Skeletal muscle satellite cell (primary cell): ENCODE measurements at regions not wholly inside any gene's neighbourhood (a gene's known extent, or its start where the extent isn't known, plus 50 kb on each side); places are given as distances from the start of the nearest gene placed in this dataset.

ENCODE experiments used
- H3K27me3 ChIP-seq: 2 replicates; pipeline ENCODE4 v1.7.0; 2013; ENCODE audit warnings: low read length; ENCODE audit not compliant: control insufficient read depth, insufficient read depth
- H3K36me3 ChIP-seq: 2 replicates; pipeline ENCODE4 v1.7.0; 2013; ENCODE audit warnings: mild to moderate bottlenecking, control low read depth, low read length; ENCODE audit not compliant: insufficient read depth
- H3K4me1 ChIP-seq: 2 replicates; pipeline ENCODE4 v1.7.0; 2013; ENCODE audit warnings: low read length; ENCODE audit not compliant: control insufficient read depth, insufficient read depth
- H3K4me2 ChIP-seq: 2 replicates; pipeline ENCODE4 v1.7.0; 2013; ENCODE audit warnings: mild to moderate bottlenecking, low read length
- H3K4me3 ChIP-seq: 2 replicates; pipeline ENCODE4 v1.7.0; 2013; ENCODE audit warnings: low read length
- H3K9ac ChIP-seq: 2 replicates; pipeline ENCODE4 v1.7.0; 2013; ENCODE audit warnings: mild to moderate bottlenecking, low read depth, low read length, moderate library complexity
- H3K9me3 ChIP-seq: replicated peaks from 2 replicates; pipeline ENCODE4 v1.7.0; 2013; ENCODE audit warnings: mild to moderate bottlenecking, control low read depth, low read length

GRCh38 chr18:27400001-27400400 lies 214.9 kb upstream of the CHST9 start:
- no peaks in the 10 kb centered on the region for H3K9me3 ChIP-seq
- no peak overlapping the region for H3K4me2 ChIP-seq
- no peaks in the 10 kb centered on the region for H3K27me3 ChIP-seq
- no peaks in the 10 kb centered on the region for H3K36me3 ChIP-seq
- H3K9ac ChIP-seq = no peak overlapping the region
- H3K4me3 ChIP-seq = no peak overlapping the region
- H3K4me1 ChIP-seq = no peaks in the 10 kb centered on the region

GRCh38 chr18:27395752-27396151 lies 210.6 kb upstream of the CHST9 start:
- no peak overlapping the region for H3K4me2 ChIP-seq
- no peaks in the 10 kb centered on the region for H3K4me1 ChIP-seq
- H3K9ac ChIP-seq = no peak overlapping the region
- no peak overlapping the region for H3K4me3 ChIP-seq
- no peaks in the 10 kb centered on the region for H3K36me3 ChIP-seq
- no peaks in the 10 kb centered on the region for H3K9me3 ChIP-seq
- H3K27me3 ChIP-seq = no peaks in the 10 kb centered on the region

GRCh38 chr18:27394687-27395086 lies 209.6 kb upstream of the CHST9 start:
- Histone ChIP-seq H3K9me3 (no peaks in the 10 kb centered on the region), H3K9ac (no peak overlapping the region), H3K4me2 (no peak overlapping the region), H3K27me3 (no peaks in the 10 kb centered on the region), H3K4me3 (no peak overlapping the region), H3K36me3 (no peaks in the 10 kb centered on the region), H3K4me1 (no peaks in the 10 kb centered on the region)

GRCh38 chr18:27382567-27383216 lies 197.6 kb upstream of the CHST9 start:
- Histone ChIP-seq H3K4me2 (no peak overlapping the region), H3K36me3 (no peaks in the 10 kb centered on the region), H3K27me3 (no peaks in the 10 kb centered on the region), H3K9me3 (no peaks in the 10 kb centered on the region), H3K4me3 (no peak overlapping the region), H3K9ac (no peak overlapping the region), H3K4me1 (peaks cover 5% of the 10 kb centered on the region)

- Histone ChIP-seq H3K4me2 (no peak overlapping the region), H3K9ac (no peak overlapping the region), H3K27me3 (peaks cover 5% of the 10 kb centered on the region), H3K9me3 (no peaks in the 10 kb centered on the region), H3K4me3 (no peak overlapping the region), H3K36me3 (no peaks in the 10 kb centered on the region), H3K4me1 (peaks cover 5% of the 10 kb centered on the region)
Measured at GRCh38 chr18:27378431-27379095, 193.5 kb upstream of the CHST9 start.

- Histone ChIP-seq H3K4me2 (no peak overlapping the region), H3K27me3 (peaks cover 5% of the 10 kb centered on the region), H3K9ac (no peak overlapping the region), H3K4me1 (peaks cover 5% of the 10 kb centered on the region), H3K9me3 (no peaks in the 10 kb centered on the region), H3K4me3 (no peak overlapping the region), H3K36me3 (no peaks in the 10 kb centered on the region)
Measured at GRCh38 chr18:27377251-27377650, 192.1 kb upstream of the CHST9 start.

- Histone ChIP-seq H3K4me2 (no peak overlapping the region), H3K36me3 (no peaks in the 10 kb centered on the region), H3K4me1 (no peaks in the 10 kb centered on the region), H3K4me3 (no peak overlapping the region), H3K9me3 (no peaks in the 10 kb centered on the region), H3K27me3 (peaks cover 5% of the 10 kb centered on the region), H3K9ac (no peak overlapping the region)
Measured at GRCh38 chr18:27372386-27372785, 187.3 kb upstream of the CHST9 start.

GRCh38 chr18:27366665-27367064 lies 181.6 kb upstream of the CHST9 start:
- no peak overlapping the region for H3K4me3 ChIP-seq
- H3K4me2 ChIP-seq = no peak overlapping the region
- no peaks in the 10 kb centered on the region for H3K36me3 ChIP-seq
- H3K27me3 ChIP-seq = peaks cover 8% of the 10 kb centered on the region
- no peaks in the 10 kb centered on the region for H3K9me3 ChIP-seq
- H3K9ac ChIP-seq = no peak overlapping the region
- H3K4me1 ChIP-seq = no peaks in the 10 kb centered on the region

- Histone ChIP-seq H3K27me3 (peaks cover 8% of the 10 kb centered on the region), H3K4me1 (no peaks in the 10 kb centered on the region), H3K4me2 (no peak overlapping the region), H3K4me3 (no peak overlapping the region), H3K9me3 (no peaks in the 10 kb centered on the region), H3K9ac (no peak overlapping the region), H3K36me3 (no peaks in the 10 kb centered on the region)
Measured at GRCh38 chr18:27366151-27366550, 181.0 kb upstream of the CHST9 start.

- H3K4me3 ChIP-seq = no peak overlapping the region
- H3K4me2 ChIP-seq = no peak overlapping the region
- no peaks in the 10 kb centered on the region for H3K36me3 ChIP-seq
- H3K4me1 ChIP-seq = no peaks in the 10 kb centered on the region
- H3K9ac ChIP-seq = no peak overlapping the region
- H3K27me3 ChIP-seq = peaks cover 8% of the 10 kb centered on the region
- no peaks in the 10 kb centered on the region for H3K9me3 ChIP-seq
Measured at GRCh38 chr18:27363872-27364271, 178.8 kb upstream of the CHST9 start.

GRCh38 chr18:27361477-27361876 lies 176.4 kb upstream of the CHST9 start:
- H3K4me2 ChIP-seq = no peak overlapping the region
- no peaks in the 10 kb centered on the region for H3K36me3 ChIP-seq
- H3K4me3 ChIP-seq = no peak overlapping the region
- H3K4me1 ChIP-seq = no peaks in the 10 kb centered on the region
- peaks cover 8% of the 10 kb centered on the region for H3K27me3 ChIP-seq
- no peak overlapping the region for H3K9ac ChIP-seq
- no peaks in the 10 kb centered on the region for H3K9me3 ChIP-seq

GRCh38 chr18:27355308-27355707 lies 170.2 kb upstream of the CHST9 start:
- no peaks in the 10 kb centered on the region for H3K4me1 ChIP-seq
- H3K36me3 ChIP-seq = no peaks in the 10 kb centered on the region
- H3K4me3 ChIP-seq = no peak overlapping the region
- no peak overlapping the region for H3K9ac ChIP-seq
- no peaks in the 10 kb centered on the region for H3K9me3 ChIP-seq
- H3K4me2 ChIP-seq = no peak overlapping the region
- H3K27me3 ChIP-seq = peaks cover 4% of the 10 kb centered on the region
